ENCODE measurements at regions not wholly inside any gene's neighbourhood (a gene's known extent, or its start where the extent isn't known, plus 50 kb on each side); places are given as distances from the start of the nearest gene placed in this dataset.
A peak's percentile ranks its signal among the peaks of the same experiment; 100 is the strongest.

DNA sequence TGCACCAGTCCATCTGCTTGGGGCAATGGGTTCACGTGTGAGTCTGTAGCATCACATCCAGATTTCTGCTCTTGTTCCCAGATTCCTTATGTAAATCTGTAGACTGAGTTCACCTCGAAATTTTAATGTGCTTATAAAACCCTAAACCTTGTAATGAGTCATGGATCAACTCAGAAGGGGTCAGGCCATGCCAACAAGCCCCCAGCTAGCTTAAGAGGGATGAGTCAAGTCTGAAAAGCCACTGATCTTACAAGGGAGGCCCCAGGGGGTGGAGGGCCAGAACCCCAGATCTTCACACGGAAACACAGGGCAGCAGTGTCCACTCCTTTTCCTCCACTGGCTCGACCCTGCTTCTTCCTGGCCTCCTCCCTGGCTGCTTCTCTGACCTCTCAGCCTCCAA, 399.1 kb upstream of the CDH5 start:
- Histone ChIP-seq H3K27me3 (no peaks in the 10 kb centered on the region), H3K9me3 (no peaks in the 10 kb centered on the region), H3K4me3 (no peak overlapping the region), H3K27ac (no peak overlapping the region), H3K4me1 (no peaks in the 10 kb centered on the region), H3K36me3 (no peaks in the 10 kb centered on the region)
- no peak for DNase-seq
- WGBS, 5 donors: 54 to 66% (median 65%) methylated on average over 4 of the region's 4 CpGs
- TF ChIP-seq POLR2AphosphoS5 (IDR thresholded peaks at IDR 0.05) (no peak), POLR2A (IDR thresholded peaks at IDR 0.05) (no peak), EP300 (IDR thresholded peaks at IDR 0.05) (no peak)
- TF ChIP-seq, protein P1, sequence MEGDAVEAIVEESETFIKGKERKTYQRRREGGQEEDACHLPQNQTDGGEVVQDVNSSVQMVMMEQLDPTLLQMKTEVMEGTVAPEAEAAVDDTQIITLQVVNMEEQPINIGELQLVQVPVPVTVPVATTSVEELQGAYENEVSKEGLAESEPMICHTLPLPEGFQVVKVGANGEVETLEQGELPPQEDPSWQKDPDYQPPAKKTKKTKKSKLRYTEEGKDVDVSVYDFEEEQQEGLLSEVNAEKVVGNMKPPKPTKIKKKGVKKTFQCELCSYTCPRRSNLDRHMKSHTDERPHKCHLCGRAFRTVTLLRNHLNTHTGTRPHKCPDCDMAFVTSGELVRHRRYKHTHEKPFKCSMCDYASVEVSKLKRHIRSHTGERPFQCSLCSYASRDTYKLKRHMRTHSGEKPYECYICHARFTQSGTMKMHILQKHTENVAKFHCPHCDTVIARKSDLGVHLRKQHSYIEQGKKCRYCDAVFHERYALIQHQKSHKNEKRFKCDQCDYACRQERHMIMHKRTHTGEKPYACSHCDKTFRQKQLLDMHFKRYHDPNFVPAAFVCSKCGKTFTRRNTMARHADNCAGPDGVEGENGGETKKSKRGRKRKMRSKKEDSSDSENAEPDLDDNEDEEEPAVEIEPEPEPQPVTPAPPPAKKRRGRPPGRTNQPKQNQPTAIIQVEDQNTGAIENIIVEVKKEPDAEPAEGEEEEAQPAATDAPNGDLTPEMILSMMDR (IDR thresholded peaks at IDR 0.05): no peak
- intact Hi-C loops (cut with DNase I; ENCODE audit: low total_unique reads): no loop called here

DNA sequence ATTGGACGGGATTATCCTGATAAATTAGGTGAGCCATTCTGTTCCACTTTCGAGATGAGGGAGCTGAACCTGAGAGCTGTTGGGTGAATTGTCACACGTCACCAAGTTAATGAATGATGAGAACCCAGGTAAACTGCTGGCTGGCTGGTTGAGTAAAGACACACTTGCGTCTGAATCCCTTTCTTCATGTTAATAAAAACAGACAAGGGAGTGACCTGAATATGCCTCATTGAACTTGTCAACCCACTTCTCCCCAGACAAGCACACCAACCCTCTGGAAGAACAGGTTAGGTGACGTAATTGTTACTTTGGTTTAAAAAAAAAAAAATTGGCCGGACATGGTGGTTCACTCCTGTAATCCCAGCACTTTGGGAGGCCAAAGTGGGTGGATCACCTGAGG, 400.9 kb upstream of the CDH5 start:
- peak in 1 of 2 donors; percentile 28 for DNase-seq
- intact Hi-C loops (cut with DNase I; ENCODE audit: low total_unique reads): no loop called here
- no peak overlapping the region for H3K4me3 ChIP-seq
- no peaks in the 10 kb centered on the region for H3K36me3 ChIP-seq
- no peaks in the 10 kb centered on the region for H3K27me3 ChIP-seq
- 41 to 71% (median 48%) methylated on average over 6 of the region's 6 CpGs for WGBS, 5 donors
- H3K4me1 ChIP-seq: no peaks in the 10 kb centered on the region
- TF ChIP-seq POLR2A (IDR thresholded peaks at IDR 0.05) (no peak), POLR2AphosphoS5 (IDR thresholded peaks at IDR 0.05) (no peak), EP300 (IDR thresholded peaks at IDR 0.05) (no peak)
- TF ChIP-seq, protein P1 (IDR thresholded peaks at IDR 0.05): no peak
- no peaks in the 10 kb centered on the region for H3K9me3 ChIP-seq
- no peak overlapping the region for H3K27ac ChIP-seq

DNA sequence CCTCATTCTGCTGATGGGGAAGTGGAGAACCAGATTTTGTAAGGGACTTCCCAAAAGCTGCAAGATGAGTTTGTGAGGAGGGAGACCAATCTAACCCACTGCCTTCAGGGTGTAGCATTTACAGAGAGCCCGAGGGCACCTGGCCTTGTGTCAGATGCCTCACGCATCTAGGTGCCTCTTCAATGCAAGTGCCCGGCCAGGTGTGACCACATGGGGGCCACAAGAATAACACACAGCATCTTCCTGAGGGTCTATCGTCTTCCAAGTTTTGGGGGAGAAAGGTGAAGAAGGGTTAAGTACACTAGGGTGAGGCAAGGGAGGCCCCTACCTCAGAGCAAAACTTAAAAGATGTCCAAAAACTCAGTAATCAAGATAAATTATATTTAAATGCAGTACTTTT, 401.7 kb upstream of the CDH5 start:
- intact Hi-C loops (cut with DNase I; ENCODE audit: low total_unique reads): no loop called here
- no peak overlapping the region for H3K27ac ChIP-seq
- DNase-seq: no peak
- WGBS, 5 donors: 67 to 81% (median 78%) methylated on average over 4 of the region's 4 CpGs
- TF ChIP-seq POLR2A (IDR thresholded peaks at IDR 0.05) (no peak), EP300 (IDR thresholded peaks at IDR 0.05) (no peak), POLR2AphosphoS5 (IDR thresholded peaks at IDR 0.05) (no peak)
- TF ChIP-seq, protein P1 (IDR thresholded peaks at IDR 0.05): no peak
- H3K36me3 ChIP-seq: no peaks in the 10 kb centered on the region
- H3K4me1 ChIP-seq: no peaks in the 10 kb centered on the region
- H3K4me3 ChIP-seq: no peak overlapping the region
- no peaks in the 10 kb centered on the region for H3K27me3 ChIP-seq
- H3K9me3 ChIP-seq: no peaks in the 10 kb centered on the region

DNA sequence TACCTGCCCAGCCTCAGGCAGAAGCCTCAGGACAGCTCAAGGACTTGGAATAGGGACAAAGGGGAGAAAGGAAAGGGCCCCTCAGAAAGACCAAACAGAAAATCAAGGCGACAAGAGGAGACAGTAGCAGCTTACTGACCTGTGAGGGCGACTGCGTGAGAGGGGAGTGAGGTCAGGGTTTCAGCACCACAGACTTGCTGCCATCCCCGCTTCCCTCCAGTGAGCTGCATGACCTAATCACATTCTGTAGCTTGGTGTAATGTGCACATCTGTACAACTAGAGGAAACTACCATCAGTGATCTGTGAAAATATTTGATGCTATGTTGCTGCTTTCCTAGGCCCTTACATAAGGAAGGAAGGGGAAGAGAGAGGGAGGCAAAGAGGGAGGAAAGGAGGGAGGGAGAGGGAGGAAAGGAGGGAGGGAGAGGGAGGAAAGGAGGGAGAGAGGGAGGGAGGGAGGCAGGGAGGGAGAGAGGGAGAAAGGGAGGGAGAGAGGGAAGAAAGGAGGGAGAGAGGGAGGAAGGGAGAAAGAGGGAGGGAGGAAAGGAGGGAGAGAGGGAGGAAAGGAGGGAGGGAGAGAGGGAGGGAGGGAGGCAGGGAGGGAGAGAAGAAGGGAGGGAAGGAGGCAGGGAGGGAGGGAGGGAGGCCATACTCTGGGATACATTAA, 404.9 kb upstream of the CDH5 start:
- H3K36me3 ChIP-seq: no peaks in the 10 kb centered on the region
- intact Hi-C loops (cut with DNase I; ENCODE audit: low total_unique reads): no loop called here
- H3K27me3 ChIP-seq: no peaks in the 10 kb centered on the region
- TF ChIP-seq POLR2A (IDR thresholded peaks at IDR 0.05) (no peak), EP300 (IDR thresholded peaks at IDR 0.05) (no peak), POLR2AphosphoS5 (IDR thresholded peaks at IDR 0.05) (no peak)
- TF ChIP-seq, protein P1 (IDR thresholded peaks at IDR 0.05): no peak
- H3K4me1 ChIP-seq: no peaks in the 10 kb centered on the region
- WGBS, 5 donors: 44 to 68% (median 63%) methylated on average over 4 of the region's 4 CpGs
- no peak overlapping the region for H3K27ac ChIP-seq
- H3K9me3 ChIP-seq: no peaks in the 10 kb centered on the region
- DNase-seq: no peak
- no peak overlapping the region for H3K4me3 ChIP-seq
